ENCODE measurements at regions not wholly inside any gene's neighbourhood (a gene's known extent, or its start where the extent isn't known, plus 50 kb on each side); places are given as distances from the start of the nearest gene placed in this dataset.

DNA sequence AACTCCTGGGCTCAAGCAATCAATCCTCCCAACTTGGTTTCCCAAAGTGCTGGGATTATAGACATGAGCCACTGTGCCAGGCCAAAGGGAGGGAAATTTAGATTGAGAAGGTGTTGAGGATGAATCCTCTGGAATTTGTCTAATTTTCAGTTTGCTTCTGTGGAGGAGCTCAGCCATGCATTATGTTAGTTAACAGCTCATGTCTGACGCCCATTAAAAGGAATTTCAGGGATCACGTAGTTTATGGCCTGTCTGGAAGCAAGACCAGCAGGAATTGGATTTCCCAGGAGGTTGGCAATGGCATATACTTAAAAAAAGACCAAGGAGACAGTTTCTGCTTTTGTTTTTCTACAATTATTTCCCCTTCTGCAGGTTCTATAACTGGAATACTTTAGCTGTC is 165.7 kb downstream of the OTUD1 start:
- POLR2A ChIA-PET, result no interaction called here

More for the DNA sequence above, 165.7 kb downstream of the OTUD1 start:
- 0% methylated on average over 2 of the region's 2 CpGs for WGBS (ENCODE audit: insufficient coverage, insufficient replicate concordance, low lambda C conversion rate, missing lambda C conversion rate)
- intact Hi-C loops (cut with micrococcal nuclease; ENCODE audit: unreplicated experiment), result no loop called here
- no peaks in the 10 kb centered on the region for H3K27me3 ChIP-seq (replicated peaks in 1 of 2; ENCODE audit: control insufficient read depth in 2 of 2, insufficient read depth in 2 of 2, low read length in 1 of 2)
- no peak overlapping the region for H3K4me2 ChIP-seq (ENCODE audit: control insufficient read depth, insufficient read depth)
- H3K4me1 ChIP-seq (ENCODE audit: control insufficient read depth, insufficient read depth, low read length), result no peaks in the 10 kb centered on the region
- no peak overlapping the region for H3K4me3 ChIP-seq
- no peaks in the 10 kb centered on the region for H4K20me1 ChIP-seq (ENCODE audit: control insufficient read depth, insufficient read depth)
- TF ChIP-seq NFXL1 (IDR thresholded peaks at IDR 0.05; ENCODE audit: borderline replicate concordance) (no peak), BHLHE40 (IDR thresholded peaks at IDR 0.05; ENCODE audit: borderline replicate concordance in 1 of 2, low read depth in 2 of 2, low read length in 1 of 2) (no peak), HDGF (IDR thresholded peaks at IDR 0.05) (no peak)
- TF ChIP-seq, protein P1, sequence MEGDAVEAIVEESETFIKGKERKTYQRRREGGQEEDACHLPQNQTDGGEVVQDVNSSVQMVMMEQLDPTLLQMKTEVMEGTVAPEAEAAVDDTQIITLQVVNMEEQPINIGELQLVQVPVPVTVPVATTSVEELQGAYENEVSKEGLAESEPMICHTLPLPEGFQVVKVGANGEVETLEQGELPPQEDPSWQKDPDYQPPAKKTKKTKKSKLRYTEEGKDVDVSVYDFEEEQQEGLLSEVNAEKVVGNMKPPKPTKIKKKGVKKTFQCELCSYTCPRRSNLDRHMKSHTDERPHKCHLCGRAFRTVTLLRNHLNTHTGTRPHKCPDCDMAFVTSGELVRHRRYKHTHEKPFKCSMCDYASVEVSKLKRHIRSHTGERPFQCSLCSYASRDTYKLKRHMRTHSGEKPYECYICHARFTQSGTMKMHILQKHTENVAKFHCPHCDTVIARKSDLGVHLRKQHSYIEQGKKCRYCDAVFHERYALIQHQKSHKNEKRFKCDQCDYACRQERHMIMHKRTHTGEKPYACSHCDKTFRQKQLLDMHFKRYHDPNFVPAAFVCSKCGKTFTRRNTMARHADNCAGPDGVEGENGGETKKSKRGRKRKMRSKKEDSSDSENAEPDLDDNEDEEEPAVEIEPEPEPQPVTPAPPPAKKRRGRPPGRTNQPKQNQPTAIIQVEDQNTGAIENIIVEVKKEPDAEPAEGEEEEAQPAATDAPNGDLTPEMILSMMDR (IDR thresholded peaks at IDR 0.05 in 2 of 3, conservative IDR thresholded peaks at IDR 0.05 in 1 of 3; ENCODE audit: control insufficient read depth in 2 of 3, extremely low read depth in 1 of 3, insufficient read depth in 1 of 3, low read depth in 3 of 3, low read length in 3 of 3), result no peak
- TF ChIP-seq, protein P2, sequence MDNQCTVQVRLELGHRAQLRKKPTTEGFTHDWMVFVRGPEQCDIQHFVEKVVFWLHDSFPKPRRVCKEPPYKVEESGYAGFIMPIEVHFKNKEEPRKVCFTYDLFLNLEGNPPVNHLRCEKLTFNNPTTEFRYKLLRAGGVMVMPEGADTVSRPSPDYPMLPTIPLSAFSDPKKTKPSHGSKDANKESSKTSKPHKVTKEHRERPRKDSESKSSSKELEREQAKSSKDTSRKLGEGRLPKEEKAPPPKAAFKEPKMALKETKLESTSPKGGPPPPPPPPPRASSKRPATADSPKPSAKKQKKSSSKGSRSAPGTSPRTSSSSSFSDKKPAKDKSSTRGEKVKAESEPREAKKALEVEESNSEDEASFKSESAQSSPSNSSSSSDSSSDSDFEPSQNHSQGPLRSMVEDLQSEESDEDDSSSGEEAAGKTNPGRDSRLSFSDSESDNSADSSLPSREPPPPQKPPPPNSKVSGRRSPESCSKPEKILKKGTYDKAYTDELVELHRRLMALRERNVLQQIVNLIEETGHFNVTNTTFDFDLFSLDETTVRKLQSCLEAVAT (IDR thresholded peaks at IDR 0.05), result no peak
- TF ChIP-seq, protein P3, sequence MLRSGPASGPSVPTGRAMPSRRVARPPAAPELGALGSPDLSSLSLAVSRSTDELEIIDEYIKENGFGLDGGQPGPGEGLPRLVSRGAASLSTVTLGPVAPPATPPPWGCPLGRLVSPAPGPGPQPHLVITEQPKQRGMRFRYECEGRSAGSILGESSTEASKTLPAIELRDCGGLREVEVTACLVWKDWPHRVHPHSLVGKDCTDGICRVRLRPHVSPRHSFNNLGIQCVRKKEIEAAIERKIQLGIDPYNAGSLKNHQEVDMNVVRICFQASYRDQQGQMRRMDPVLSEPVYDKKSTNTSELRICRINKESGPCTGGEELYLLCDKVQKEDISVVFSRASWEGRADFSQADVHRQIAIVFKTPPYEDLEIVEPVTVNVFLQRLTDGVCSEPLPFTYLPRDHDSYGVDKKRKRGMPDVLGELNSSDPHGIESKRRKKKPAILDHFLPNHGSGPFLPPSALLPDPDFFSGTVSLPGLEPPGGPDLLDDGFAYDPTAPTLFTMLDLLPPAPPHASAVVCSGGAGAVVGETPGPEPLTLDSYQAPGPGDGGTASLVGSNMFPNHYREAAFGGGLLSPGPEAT (IDR thresholded peaks at IDR 0.05; ENCODE audit: low read depth), result no peak
- TF ChIP-seq, protein P4, sequence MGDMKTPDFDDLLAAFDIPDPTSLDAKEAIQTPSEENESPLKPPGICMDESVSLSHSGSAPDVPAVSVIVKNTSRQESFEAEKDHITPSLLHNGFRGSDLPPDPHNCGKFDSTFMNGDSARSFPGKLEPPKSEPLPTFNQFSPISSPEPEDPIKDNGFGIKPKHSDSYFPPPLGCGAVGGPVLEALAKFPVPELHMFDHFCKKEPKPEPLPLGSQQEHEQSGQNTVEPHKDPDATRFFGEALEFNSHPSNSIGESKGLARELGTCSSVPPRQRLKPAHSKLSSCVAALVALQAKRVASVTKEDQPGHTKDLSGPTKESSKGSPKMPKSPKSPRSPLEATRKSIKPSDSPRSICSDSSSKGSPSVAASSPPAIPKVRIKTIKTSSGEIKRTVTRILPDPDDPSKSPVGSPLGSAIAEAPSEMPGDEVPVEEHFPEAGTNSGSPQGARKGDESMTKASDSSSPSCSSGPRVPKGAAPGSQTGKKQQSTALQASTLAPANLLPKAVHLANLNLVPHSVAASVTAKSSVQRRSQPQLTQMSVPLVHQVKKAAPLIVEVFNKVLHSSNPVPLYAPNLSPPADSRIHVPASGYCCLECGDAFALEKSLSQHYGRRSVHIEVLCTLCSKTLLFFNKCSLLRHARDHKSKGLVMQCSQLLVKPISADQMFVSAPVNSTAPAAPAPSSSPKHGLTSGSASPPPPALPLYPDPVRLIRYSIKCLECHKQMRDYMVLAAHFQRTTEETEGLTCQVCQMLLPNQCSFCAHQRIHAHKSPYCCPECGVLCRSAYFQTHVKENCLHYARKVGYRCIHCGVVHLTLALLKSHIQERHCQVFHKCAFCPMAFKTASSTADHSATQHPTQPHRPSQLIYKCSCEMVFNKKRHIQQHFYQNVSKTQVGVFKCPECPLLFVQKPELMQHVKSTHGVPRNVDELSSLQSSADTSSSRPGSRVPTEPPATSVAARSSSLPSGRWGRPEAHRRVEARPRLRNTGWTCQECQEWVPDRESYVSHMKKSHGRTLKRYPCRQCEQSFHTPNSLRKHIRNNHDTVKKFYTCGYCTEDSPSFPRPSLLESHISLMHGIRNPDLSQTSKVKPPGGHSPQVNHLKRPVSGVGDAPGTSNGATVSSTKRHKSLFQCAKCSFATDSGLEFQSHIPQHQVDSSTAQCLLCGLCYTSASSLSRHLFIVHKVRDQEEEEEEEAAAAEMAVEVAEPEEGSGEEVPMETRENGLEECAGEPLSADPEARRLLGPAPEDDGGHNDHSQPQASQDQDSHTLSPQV (IDR thresholded peaks at IDR 0.05), result no peak
- ChIA-PET SMC1A (ENCODE audit: uncharacterized antibody, unreplicated experiment) (interaction anchor here (1.2 kb wide), 1 partner anchor 24 kb away, joined by 3 read pairs; no protein-coding TSS in a partner anchor), CTCF (no interaction called here), RAD21 (ENCODE audit: unreplicated experiment) (no interaction called here)
- H3K9me3 ChIP-seq (replicated peaks; ENCODE audit: control insufficient read depth, insufficient read depth, low read length), result no peaks in the 10 kb centered on the region
- H3K79me2 ChIP-seq (ENCODE audit: control insufficient read depth, insufficient read depth, low read length), result no peaks in the 10 kb centered on the region
- no peak overlapping the region for H2AFZ ChIP-seq (ENCODE audit: control insufficient read depth, low read depth, low read length)
- FAIRE-seq, result no peak
- ATAC-seq, result no peak
- H3K36me3 ChIP-seq (ENCODE audit: control insufficient read depth in 2 of 2, insufficient read depth in 2 of 2, low read length in 1 of 2), result no peaks in the 10 kb centered on the region
- H3K9ac ChIP-seq (ENCODE audit: control insufficient read depth, insufficient read depth, low read length), result no peak overlapping the region
- BruUV-seq (replicated peaks), result no TSS peak
- DNase-seq (ENCODE audit: low read depth, low spot score), result no peak
- in situ Hi-C loops (cut with MboI), result no loop called here
- no peak overlapping the region for H3K27ac ChIP-seq (ENCODE audit: control insufficient read depth, insufficient read depth)

Measured in GM12878 (cell line).